AG10803 (cell line): ENCODE measurements at regions not wholly inside any gene's neighbourhood (a gene's known extent, or its start where the extent isn't known, plus 50 kb on each side); places are given as distances from the start of the nearest gene placed in this dataset.

ENCODE experiments used
- DNase-seq: peaks from one replicate; pipeline ENCODE4 v3.0.0; 2010; ENCODE audit warnings: low read depth
- H3K4me3 ChIP-seq: 2 replicates; pipeline ENCODE4 v1.5.1; 2011; ENCODE audit warnings: mild to moderate bottlenecking, low read length, control low read depth
- CTCF ChIP-seq: conservative IDR thresholded peaks from 2 replicates; pipeline ENCODE4 v1.5.1; 2011; ENCODE audit warnings: mild to moderate bottlenecking, low read length, control low read depth, inconsistent platforms

- DNase-seq, result peak; percentile 91
- TF ChIP-seq CTCF, result no peak
- H3K4me3 ChIP-seq, result no peak overlapping the region
Measured at GRCh38 chr18:28494151-28494550, 317.2 kb upstream of the CDH2 start.

GRCh38 chr18:28485918-28486317, 309.0 kb upstream of the CDH2 start:
- DNase-seq, result no peak
- no peak for TF ChIP-seq CTCF
- H3K4me3 ChIP-seq, result no peak overlapping the region

GRCh38 chr18:28485210-28485801, 308.4 kb upstream of the CDH2 start:
- DNase-seq, result no peak
- no peak for TF ChIP-seq CTCF
- no peak overlapping the region for H3K4me3 ChIP-seq

- no peak overlapping the region for H3K4me3 ChIP-seq
- no peak for DNase-seq
- no peak for TF ChIP-seq CTCF
Measured at GRCh38 chr18:28478531-28478930, 301.6 kb upstream of the CDH2 start.

- TF ChIP-seq CTCF, result no peak
- DNase-seq, result no peak
- H3K4me3 ChIP-seq, result no peak overlapping the region
Measured at GRCh38 chr18:28476302-28476701, 299.4 kb upstream of the CDH2 start.

GRCh38 chr18:28469946-28470345, 293.0 kb upstream of the CDH2 start:
- no peak overlapping the region for H3K4me3 ChIP-seq
- no peak for DNase-seq
- no peak for TF ChIP-seq CTCF

GRCh38 chr18:28468901-28469300, 292.0 kb upstream of the CDH2 start:
- no peak overlapping the region for H3K4me3 ChIP-seq
- no peak for DNase-seq
- TF ChIP-seq CTCF, result no peak
